HG03025 (cell line): ENCODE measurements at regions not wholly inside any gene's neighbourhood (a gene's known extent, or its start where the extent isn't known, plus 50 kb on each side); places are given as distances from the start of the nearest gene placed in this dataset.

ENCODE experiments used
- ATAC-seq: cut with Tn5 transposase; IDR thresholded peaks from one replicate; pipeline ENCODE4 v1.9.1; 2021; ENCODE audit warnings: mild to moderate bottlenecking, moderate library complexity; ENCODE audit not compliant: unreplicated experiment, low FRiP score

DNA sequence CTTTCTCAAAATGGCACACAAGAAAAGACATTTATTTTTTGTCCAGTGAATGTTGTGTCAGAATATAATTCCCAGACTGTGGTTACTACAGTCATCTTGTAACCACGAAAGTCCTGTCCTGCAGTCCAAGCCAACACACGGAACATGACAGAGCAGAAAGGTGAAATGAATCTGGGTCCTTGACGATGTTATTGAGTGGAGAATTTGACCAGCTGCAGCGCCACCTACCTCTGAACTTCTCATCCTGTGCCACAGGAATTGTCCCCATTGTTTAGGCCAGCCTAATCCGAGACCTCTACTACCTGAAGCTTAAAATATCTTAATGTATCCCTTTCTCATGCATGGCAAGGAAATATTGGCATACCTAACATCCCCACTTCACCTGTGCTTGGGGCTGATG lies 64.1 kb upstream of the OTX2 start:
- no peak for ATAC-seq

DNA sequence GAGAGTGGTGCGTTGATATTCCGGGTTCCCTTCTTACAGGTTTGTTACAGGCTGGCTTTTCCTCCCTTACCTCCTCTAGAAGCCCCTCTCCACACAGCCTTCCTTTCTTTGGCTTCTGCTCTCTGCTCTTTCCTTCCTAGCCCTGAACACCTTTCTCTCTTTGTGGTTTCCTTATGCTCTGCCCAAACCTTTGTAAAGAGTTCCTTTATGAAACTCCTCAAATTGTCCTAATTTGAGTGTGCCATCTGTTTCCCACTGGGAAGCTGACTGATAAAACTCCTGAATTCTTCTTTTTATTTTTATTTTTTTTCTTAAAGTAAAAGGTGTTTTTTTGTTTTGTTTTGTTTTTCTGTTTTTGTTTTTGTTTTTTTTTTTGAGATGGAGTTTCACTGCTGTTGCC lies 60.1 kb upstream of the OTX2 start:
- no peak for ATAC-seq

DNA sequence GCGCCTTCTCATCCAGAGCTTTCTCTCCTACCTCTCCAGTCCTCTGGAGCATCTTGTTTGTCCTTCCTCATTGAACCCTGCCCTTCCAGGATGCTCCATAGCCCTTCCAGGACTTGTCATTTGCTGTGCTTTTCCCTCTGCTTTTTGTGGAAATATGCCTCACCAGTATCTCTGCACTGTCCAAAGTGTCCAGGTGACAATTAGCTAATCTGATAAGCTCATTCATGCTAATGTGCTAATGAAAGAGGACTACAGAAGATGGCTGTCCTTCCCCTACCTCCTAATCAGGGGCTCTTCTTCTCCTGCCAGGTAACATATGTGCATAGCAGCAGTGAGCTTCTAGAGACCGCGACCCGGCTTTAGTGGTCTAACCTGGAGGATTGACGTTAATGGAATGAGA lies 58.4 kb upstream of the OTX2 start:
- no peak for ATAC-seq

DNA sequence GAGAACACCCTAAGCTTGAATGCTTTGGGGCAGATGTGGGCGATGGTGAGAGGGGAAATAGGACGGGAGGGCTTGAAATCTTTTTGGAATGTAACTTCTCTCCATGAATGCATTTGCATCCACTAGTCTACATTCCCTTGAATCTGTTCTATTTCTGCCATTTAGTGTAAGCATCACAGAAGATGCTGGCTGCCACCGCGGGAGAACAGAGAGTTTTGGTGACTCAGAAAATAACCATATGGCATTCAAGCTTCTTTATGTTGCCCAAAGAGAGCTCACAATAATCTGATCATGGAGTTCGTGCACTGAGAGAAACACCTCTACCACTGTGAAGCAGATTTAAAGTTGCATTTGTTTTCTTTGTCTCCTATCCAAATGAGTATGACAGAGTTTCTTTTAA lies 52.6 kb upstream of the OTX2 start:
- no peak for ATAC-seq

DNA sequence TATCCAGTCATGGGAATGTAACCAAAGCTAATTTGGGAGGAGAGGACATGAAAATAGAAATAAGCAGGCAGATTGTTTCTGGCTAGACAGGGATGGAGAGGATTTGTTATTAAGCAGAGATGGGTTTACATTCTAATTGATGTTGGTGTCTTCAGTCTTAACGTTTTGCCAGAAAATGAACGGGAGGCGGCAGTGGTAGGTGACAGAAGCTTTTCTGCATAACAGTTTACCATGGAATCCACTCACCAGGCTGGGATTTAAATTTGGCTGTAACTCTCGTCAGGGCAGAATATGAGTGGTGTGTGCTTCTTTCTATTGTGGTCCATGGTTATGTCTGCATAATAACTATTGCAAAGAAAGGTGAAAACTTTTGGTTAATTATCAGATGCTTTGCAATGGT lies 50.2 kb upstream of the OTX2 start:
- no peak for ATAC-seq
